ENCODE measurements at regions not wholly inside any gene's neighbourhood (a gene's known extent, or its start where the extent isn't known, plus 50 kb on each side); places are given as distances from the start of the nearest gene placed in this dataset.

DNA sequence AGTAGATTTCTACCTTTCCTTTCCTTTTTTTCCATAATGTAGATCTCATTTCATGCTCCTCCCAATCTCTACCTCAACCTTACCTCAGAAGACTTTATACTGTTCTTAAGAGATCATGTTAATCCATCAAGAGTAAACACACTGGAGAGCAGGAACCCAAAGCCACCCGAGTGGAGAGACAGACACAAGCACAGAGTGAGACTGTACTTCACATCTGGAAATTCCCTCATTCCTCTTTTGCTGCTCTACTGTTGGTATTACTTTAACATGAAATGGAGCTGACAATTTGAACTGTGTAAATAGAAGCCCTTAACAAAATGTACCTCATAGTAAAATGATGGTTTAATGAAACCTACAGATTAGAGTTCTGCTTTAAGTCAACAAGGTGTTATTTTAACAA is 105.7 kb upstream of the RASGEF1B start:
- DNase-seq = no peak

DNA sequence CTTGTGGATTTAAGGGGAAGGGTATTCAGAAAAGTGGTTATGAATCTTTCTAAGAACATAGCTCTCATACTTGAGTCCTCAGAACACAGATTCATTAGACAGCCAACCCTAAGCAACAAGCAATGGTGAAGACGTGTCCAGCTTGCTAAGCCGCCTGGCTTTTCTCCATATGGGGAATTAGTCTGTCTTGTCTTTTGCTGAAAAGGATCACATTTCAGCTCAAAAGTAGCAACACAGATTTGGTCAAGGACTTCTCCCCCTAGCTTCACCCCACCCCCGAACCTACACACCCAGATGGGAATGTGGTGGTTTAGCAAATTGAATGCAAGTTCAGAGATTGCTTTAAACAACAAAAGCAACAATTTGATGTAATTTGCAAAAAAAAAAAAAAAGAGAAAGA is 103.3 kb upstream of the RASGEF1B start:
- no peak for DNase-seq

DNA sequence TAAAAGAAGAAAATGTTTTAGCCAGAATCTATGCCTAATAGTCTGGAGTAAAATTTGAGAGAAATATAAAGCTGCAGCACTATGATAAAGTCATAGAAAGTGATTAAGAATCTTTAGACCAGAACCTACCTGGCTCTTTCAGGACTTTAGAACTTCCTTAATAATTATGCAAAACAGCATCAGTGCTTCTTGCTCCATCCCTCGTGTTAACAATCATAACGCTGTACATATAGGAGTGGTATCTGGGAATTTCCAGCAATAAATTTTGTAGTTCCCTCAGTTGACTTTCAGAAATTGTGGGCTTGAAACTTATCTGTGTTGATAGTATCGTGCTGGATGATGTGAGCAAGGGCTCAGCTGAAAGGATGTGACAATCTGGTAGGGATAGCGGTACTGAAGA is 102.1 kb upstream of the RASGEF1B start:
- DNase-seq = no peak

DNA sequence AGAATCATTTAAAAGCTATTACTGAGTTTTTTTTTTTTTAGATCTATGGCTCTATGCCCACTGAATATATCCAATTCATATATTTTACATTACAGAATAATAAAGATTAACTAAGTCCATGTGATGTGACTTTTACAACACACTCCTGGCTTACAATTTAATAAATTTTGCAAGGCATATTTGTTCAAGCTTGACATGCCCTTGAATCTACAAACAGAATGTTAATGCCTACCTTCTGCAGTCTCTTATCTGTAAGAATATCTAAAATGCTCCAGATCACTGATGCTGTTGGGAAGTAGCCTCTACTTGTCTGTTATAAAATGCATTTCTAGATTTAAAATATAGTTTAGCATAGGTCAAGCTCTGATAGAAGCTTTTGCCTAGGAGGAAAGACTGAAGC is 100.7 kb upstream of the RASGEF1B start:
- no peak for DNase-seq

DNA sequence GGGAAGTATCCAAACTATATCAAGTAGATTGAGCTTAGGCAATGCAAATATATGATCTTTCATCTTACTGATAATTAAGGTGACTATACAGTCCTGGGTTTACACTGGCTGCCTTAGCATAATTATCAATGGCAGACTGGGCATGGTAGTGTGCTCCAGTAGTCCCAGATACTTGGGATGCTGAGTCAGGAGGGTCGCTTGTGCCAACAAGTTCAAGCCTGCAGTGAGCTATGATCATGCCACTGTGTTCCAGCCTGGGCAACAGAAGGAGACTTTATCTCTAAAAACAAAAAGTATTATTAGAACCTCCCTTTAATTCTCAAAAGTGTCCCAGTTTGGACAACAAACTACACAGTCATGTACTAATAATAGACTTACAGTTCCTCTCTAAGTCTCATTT is 99.4 kb upstream of the RASGEF1B start:
- no peak for DNase-seq

DNA sequence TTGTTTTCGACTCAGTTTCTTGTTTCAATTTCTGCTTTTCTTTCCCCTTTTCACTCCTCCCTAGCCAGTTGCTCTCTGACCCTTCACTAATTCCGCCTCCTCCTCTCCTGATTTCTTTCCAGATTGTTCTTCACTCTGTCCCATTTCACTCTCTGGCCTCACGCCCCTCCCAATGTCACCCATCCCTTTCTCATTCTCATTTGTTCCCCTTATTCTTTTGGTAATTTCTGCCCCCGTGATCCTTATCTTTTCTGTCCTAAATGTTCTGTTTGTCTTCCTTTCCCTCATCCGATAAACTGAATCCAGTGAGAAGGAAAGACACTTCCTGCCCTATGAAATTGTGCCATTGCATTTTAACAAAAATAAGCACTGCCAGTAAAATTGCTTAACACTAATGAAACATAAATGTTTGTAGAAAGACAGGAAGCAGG is 94.5 kb upstream of the RASGEF1B start:
- no peak for DNase-seq

DNA sequence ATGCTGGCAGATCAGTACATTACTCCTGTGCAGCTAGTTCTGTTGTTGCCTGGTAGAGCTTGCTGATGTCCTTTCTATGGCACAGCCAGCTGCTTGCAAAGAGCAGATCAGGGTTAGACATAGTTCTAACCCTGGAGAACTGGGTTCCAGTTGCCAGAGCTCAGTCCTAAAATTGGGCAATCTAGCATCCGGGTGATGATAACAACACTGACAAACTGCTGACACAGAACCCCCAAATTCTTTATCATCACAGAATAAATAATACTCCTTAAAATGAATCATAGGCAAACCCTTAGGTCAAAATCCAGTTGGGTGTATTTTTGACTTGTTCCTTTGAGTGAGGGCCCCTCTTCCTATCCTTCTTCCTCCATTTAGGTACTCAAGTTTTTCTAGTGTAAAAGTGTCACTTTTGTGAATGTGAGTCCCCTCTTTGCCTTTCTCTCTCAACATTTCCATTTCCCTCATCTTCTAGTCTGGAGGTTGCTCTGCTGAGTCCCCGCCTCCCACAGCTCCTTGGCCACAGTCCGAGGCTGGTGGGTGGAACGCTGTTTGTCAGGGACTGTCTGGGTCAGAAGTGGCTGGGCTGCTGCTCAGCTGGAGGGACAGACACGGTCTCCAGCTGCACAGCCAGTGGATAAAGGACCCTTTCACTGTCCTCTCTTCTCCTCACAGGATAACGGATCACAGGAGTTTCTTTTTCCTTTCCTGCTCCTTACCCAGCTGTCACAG is 93.6 kb upstream of the RASGEF1B start:
- no peak for DNase-seq

DNA sequence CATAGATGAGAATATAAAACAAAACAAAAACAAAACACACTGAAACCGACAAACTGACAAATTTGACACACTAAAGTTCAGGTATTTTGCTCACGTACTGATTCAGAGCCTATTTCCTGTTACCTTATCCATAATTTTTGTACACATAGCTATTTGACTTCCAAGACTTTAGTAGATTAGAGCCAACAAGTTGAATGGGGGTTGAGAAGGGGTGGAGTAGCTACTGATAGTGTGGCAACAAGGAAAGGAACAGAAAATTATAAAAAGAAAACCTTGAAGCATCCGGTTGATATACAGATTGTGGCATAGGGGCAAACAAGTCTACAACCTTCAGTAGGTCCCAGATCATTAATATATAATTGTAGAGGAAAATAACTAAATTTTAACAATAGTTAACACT is 92.3 kb upstream of the RASGEF1B start:
- DNase-seq = no peak

DNA sequence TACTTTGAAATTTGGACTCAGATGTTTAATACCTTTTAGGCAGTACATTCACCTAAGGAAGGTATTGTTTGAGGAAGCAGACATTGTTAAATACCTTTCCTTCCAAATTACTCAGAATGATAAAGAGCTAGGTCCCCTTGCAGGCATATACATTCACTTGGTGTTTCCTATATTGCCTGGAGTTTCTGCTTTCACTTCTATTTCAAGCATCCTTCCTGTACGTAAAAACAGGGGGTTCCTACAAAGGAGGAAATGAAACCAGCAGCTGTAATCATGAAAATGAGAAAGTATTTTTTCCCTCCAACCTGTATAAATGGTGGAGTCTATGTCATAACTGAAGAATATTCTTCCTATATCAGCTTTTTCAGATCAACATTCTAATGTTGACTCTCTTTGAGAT is 90.4 kb upstream of the RASGEF1B start:
- DNase-seq = no peak

DNA sequence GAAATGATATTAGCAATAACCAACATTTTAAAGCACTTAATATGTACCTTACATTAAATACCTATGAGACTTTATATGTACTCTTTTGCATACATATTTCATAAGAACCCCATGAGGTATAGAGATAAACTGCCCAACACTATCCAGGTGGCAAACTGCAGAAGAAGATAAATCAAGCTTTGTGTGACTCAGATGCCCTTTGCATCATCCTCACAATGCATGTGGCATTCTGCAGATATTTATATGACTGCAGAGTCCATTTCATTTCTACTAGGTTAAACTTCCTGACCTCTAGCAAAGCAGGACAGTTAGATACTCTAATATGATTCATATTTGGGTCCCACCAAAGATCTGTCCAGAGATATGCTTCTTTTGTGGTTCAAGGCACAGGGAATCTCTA is 85.6 kb upstream of the RASGEF1B start:
- no peak for DNase-seq

DNA sequence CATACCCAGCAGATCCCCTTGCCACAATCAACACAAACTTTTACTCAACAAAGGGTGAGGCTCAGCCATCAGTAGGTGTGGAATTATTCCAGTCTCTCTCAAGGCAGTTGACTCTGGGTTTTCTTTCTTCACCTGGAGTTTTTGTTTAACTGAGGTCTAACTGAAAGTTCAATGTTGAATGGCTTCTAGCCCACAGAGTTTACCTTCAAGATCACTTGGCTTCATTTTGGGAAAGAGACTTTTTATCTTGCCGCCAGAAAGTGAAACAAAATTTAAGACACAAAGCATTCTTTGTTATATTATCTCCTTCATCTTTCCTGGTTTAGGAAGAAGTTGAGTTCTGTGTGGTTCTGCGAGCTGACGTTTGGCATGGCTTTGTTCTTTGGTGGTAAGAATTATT is 83.8 kb upstream of the RASGEF1B start:
- no peak for DNase-seq

DNA sequence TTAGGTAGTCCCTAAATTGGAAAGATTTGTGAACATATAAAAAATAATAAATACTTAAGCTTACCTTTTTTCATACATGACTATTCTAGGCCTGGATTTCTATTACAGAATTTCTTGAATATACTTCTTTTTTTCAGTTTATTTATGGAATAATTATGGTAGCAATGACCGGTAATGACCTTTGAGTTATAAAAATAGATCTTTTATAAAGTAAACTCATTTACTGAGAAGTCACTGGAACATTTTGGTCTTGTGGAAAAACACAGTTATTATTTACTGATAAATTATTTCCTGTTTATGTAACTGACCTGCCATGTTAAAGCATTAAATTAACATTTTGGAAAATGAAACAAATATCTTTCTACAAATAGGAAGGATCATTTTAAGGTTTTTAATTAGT is 80.4 kb upstream of the RASGEF1B start:
- no peak for DNase-seq

DNA sequence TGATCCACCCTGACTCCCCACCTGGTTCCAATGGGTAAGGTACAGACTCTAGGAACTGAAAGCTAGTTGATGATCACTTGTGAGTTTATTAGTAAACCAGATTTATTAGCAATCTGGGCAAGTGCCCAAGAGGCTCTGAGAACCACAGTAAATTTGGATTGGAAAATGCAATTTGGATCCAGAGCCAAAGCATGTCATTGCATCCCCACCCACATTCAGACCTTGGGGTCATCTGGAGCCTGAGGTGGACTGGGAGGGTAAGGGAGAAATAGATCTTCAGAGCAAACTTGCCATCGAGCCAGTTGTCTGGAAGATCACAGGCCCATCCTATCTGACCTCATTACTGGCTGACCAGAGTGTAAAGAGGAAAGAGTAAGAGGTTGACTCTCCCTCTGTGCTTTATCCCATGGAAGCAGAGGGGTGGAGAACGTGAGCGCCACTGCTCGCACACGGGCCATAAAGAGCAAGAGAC is 78.7 kb upstream of the RASGEF1B start:
- DNase-seq = no peak

DNA sequence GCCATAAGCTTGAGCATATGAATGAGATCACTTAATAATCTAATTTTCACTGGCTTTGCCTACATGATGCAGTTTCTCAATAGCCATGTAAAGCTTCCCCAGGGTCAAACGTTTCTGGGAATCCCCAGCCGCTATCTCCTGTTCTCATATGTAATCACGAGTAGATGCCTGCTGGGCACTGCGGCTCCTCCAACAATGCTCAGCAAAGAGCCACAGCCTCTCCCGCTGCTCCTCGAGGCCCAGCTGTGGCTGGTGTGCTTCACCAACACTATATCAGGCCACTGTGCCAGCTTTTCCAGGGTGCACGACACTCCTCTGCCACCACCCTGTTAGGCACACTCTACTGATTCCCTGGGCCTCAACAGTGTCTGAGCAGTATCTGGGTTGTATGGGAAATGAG is 78.3 kb upstream of the RASGEF1B start:
- DNase-seq = no peak

DNA sequence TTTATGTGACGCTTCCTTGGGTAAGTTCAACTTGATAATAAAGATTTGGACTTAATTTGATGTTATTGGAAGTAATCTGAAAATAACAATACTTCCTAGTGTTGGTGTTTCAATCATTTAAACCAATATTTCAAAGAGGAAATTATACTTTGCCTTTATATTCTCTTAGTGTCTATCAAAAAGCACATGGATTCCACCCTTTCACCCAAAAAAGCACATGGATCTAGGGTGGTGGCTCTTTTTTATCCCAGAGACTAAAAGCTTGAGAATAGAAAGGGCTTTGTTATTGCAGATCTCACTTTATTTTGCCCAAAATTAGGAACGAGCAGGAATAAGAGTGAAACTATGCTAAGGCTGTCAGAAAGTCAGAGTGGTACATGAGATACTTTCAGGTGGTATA is 75.1 kb upstream of the RASGEF1B start:
- no peak for DNase-seq

DNA sequence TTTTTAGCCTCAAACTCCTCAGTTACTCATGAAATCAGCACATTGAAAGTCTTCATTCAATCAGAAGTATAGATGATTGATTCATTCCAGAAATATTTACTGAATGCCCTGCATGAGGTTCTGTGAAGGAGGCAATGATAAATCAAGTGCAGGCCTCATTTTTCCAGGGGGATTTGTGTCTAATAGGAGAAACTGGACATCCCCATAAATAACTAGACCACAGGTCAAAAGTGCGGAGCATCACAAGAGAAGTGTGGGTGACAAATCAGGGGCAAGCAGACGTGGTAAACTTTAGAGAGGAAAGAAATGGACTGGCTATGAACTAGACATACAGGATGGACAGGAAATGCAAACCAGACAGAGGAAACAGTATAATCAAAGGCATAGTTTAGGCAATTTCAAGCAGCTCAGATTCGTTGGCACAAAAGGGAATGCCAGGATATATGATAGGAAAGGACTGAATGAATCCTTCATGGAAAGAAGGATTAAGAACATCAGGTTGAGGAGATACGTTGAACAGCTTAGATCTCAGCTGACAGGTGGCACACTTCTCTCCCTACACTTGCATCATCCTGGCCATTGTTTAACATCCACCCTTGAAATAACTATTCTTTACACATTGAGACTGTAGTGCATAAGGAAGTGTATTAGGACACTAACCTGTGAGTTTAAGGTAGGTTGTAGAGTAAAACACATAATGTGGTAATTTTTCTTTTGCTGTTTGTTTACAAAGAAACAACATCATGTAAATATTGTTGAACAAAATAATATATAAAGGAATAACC is 69.6 kb upstream of the RASGEF1B start:
- DNase-seq = no peak

DNA sequence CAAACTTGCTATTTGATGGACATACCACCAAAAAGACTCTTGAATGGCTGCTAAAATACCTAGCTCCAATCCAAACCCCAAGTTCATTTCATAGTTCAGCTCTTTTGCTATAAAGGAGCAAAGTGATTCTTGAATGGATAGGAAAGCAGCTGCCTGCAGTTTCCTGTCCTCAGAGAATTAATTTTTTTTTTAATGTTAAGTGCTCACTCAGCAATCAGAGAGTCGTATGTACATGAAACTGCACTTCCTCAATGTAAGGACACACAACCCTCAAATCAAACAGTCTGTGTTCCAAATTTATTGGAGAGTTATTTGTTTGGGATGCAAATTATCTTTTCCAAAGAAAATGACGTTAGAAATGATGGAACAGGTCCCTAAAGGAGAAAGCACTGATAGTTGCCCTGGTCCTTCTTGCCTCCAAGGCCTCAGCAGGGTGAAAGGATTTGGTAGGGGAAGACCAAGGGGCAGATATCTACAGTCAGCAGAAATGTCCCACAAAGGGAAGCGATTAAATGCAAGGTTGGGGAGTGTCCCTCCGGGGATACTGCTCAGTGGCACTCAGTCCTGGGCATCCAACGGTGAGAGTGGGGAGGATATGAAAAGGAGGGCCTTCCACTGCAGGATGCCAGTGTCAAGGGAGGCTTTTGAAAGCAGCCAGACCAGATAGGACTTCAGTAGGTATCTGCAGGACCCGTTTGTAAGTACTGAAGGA is 67.2 kb upstream of the RASGEF1B start:
- DNase-seq = no peak

DNA sequence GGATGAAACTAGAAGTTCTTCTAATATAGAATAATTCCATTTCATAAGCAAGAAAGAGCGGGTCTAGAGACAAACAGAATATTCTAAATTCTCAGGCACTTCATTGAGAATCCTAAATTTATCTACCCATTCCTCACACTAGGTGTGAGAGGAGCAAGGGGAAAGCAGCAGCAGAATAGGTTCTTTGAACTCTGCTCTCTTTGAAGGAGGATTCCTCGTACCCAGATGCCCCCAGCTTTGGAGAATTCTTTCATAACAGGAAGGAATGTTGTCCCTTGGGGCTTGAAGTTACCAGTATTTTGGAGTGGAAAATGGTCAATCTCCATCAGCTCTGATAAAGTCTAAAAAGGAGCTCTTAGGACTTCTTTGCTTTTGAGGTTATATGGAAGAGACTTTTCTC is 59.7 kb upstream of the RASGEF1B start:
- DNase-seq = no peak

DNA sequence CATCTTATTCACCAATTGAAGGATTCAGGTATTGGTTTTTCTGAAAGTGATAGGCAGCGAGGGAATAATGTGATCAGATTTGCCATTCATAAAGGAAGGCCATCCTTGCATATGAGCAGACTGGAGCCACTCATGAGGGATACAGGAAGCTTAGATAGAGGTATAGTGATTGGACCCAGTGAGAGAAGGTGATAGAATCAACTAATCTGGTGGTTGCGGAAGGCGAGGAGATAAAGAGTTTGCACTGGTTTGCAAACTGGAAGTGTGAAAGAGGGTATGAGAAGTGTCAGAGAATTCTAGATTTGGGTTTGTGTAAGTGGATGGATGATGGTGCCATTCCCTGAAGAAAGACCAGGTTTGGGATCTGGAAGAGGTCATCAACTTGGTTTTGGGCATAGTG is 57.3 kb upstream of the RASGEF1B start:
- DNase-seq = no peak

DNA sequence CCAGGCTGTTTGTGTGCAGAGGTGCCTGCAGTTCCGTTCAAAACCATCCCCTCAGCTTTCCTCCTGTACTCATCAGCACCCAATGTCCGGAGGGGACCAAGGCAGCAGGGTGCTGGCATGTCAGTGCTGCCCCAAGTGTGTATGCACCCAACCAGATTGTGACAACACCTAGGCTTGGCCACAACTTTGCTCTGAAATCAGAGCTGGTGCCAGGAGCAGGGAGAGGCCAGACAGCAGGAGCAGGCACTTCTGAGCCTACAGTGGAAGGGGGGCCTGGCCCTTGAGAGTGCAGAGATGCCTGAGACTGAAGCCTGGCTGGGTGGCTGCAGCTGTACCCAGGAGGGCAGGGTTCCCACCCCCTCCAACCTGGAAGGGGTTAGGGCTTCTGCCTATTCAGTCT is 56.5 kb upstream of the RASGEF1B start:
- DNase-seq = no peak

DNA sequence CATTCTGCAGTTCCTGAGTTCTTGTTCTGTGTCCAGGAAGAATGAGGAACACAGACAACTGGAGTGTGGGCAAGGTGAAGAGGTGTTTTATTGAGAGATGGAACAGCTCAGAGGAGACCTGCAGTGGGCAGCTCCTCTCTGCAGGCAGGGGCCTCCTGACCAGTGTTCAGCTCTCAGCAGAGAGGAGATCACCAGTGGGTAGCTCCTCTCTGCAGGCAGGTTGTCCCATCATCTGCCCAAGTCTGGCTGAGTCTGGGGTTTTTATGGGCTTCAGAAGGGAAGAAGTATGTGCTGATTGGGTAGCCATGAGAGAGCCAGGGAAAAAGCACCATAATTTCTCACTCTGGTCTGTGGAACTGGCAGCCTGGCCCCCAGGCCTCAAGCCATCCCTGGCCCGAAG is 56.0 kb upstream of the RASGEF1B start:
- no peak for DNase-seq

DNA sequence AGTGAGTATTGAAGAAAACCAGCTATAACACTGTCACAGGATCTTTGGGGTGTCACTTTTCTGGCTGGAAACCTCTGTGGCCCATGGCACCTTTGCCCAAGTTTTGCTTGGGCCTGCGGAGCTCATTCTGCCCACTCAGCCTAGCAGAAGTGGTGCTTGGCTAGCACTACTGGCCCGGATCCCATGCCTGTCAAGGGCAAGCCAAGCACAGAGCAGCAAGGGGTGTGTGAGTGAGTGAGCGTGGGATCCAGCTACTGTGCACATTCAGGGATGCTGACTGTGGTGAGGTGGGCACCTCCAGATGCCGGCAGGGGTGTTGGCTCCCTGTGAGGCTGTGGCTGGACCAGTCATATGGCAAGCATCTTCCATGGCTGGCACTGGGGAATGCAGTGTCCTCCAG is 55.4 kb upstream of the RASGEF1B start:
- no peak for DNase-seq

DNA sequence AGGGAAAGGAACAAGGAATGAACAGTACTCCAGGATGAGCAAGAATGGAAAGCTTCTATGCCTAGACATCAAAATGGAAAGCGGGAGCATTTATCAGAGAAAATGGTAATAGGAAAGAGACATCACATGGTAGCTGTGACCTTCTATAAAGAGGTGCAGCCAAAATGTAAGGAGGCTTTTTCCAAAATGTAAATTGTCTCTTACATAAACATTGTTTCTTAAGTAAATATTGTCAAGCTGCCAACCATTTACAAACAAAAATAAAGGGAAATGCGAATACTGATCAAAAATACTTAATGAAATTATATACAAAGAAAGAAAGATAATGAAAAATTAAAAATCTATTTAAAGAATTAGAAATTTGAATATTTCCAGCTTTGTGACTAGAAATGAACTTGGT is 55.0 kb upstream of the RASGEF1B start:
- no peak for DNase-seq

Data from hematopoietic multipotent progenitor cell treated with erythropoietin and hydrocortisone succinate and interleukin-3 and kit ligand, for 6 days (in vitro differentiated cells).